PFSK-1 (cell line): ENCODE measurements at regions not wholly inside any gene's neighbourhood (a gene's known extent, or its start where the extent isn't known, plus 50 kb on each side); places are given as distances from the start of the nearest gene placed in this dataset.

Experiments
- POLR2AphosphoS5 ChIP-seq: IDR thresholded peaks from 2 replicates; pipeline ENCODE4 v1.6.1; 2012; ENCODE audit warnings: low read depth, mild to moderate bottlenecking, control low read depth, low read length, moderate library complexity
- REST ChIP-seq, 2 experiments: IDR thresholded peaks; 2 replicates each; pipeline versions ENCODE4 v1.6.1 to v1.8.0; 2011 to 2012; ENCODE audit warnings: low read depth in 2 of 2, low read length in 2 of 2, control low read depth in 1 of 2, inconsistent platforms in 1 of 2, mild to moderate bottlenecking in 1 of 2, moderate library complexity in 1 of 2; ENCODE audit not compliant: insufficient read depth in 1 of 2
- SIN3A ChIP-seq: IDR thresholded peaks from 2 replicates; pipeline ENCODE4 v1.6.1; 2012; ENCODE audit warnings: mild to moderate bottlenecking, low read length, moderate library complexity, borderline replicate concordance; ENCODE audit not compliant: insufficient read depth

DNA sequence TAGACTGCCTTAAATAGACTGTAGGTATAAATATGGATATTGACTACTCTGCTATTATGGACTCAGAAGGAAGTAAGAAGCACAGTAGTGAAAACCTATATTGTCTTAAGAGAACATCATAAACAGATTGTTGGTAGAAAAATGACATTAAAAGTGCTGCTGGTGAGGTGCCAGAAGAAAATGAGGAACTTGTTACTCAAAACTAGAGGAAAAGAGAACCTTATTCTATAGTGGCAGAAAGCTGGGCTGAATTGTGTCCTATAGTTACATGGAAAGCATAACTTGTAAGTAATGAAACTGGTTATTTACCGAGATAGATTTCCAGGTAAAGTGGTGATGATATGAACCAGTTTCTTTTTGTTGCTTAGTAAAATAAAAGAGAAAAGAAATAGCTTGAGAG, 109.7 kb upstream of the CTSC start:
- TF ChIP-seq POLR2AphosphoS5 (no peak), REST (IDR thresholded peaks at IDR 0.05; ENCODE audit: insufficient read depth in 1 of 2, low read depth in 2 of 2, low read length in 2 of 2) (no peak), SIN3A (no peak)
